ENCODE measurements at regions not wholly inside any gene's neighbourhood (a gene's known extent, or its start where the extent isn't known, plus 50 kb on each side); places are given as distances from the start of the nearest gene placed in this dataset.

GRCh38 chr2:71888751-71889445 is 258.8 kb downstream of the CYP26B1 start:
- H3K79me1 ChIP-seq (ENCODE audit: low read length), result no peaks in the 10 kb centered on the region

GRCh38 chr2:71887196-71887595 is 260.5 kb downstream of the CYP26B1 start:
- no peak overlapping the region for H2BK5ac ChIP-seq (ENCODE audit: low read depth, low read length, poor library complexity)
- H3K4me3 ChIP-seq (ENCODE audit: low read depth, low read length), result no peak overlapping the region

More at GRCh38 chr2:71888751-71889445, 258.8 kb downstream of the CYP26B1 start:
- no peaks in the 10 kb centered on the region for H3K79me2 ChIP-seq (ENCODE audit: control insufficient read depth, insufficient read depth, low read length, poor library complexity)
- H3K27ac ChIP-seq (ENCODE audit: low read depth, low read length), result no peak overlapping the region
- no peak overlapping the region for H2AFZ ChIP-seq (ENCODE audit: insufficient read depth, low read length, poor library complexity)
- H3K4ac ChIP-seq (ENCODE audit: low read depth, low read length), result no peak overlapping the region
- H2BK5ac ChIP-seq (ENCODE audit: low read depth, low read length, poor library complexity), result no peak overlapping the region
- no peaks in the 10 kb centered on the region for H3K36me3 ChIP-seq (ENCODE audit: control insufficient read depth in 1 of 2, insufficient read depth in 2 of 2, low read length in 2 of 2)
- H3K27me3 ChIP-seq (ENCODE audit: insufficient read depth, low read length), result no peaks in the 10 kb centered on the region
- no peak overlapping the region for H4K12ac ChIP-seq (ENCODE audit: low read depth, low read length)
- H4K91ac ChIP-seq (ENCODE audit: low read depth, low read length), result no peak overlapping the region
- no peak overlapping the region for H4K8ac ChIP-seq (ENCODE audit: low read depth, low read length)
- no peak overlapping the region for H3K18ac ChIP-seq (ENCODE audit: low read length)
- DNase-seq, result no peak
- H2BK12ac ChIP-seq (ENCODE audit: low read length), result no peak overlapping the region
- no peak overlapping the region for H2AK5ac ChIP-seq (ENCODE audit: low read length)
- peaks cover 0 to 4% of the 10 kb centered on the region in 2 experiments for H3K4me1 ChIP-seq (ENCODE audit: control insufficient read depth in 1 of 2, insufficient read depth in 2 of 2, low read length in 2 of 2)
- no peaks in the 10 kb centered on the region for H3K9me3 ChIP-seq (ENCODE audit: insufficient read depth, low read depth, low read length)
- WGBS (ENCODE audit: extremely low coverage, insufficient coverage, insufficient read length), result no CpG with 5 or more reads among the region's 4 CpGs
- no peak overlapping the region for H2BK120ac ChIP-seq (ENCODE audit: insufficient read depth, low read length, poor library complexity)
- no peak overlapping the region for H3K14ac ChIP-seq (ENCODE audit: low read length)
- no peak overlapping the region for H3K4me3 ChIP-seq (ENCODE audit: low read depth, low read length)
- no peak overlapping the region for H3K9ac ChIP-seq (ENCODE audit: low read length)
- H3K23ac ChIP-seq (ENCODE audit: low read length), result no peak overlapping the region
- no peak overlapping the region for H3K4me2 ChIP-seq (ENCODE audit: low read length)

GRCh38 chr2:71886241-71886640 is 261.4 kb downstream of the CYP26B1 start:
- Histone ChIP-seq H3K9me3 (ENCODE audit: insufficient read depth, low read depth, low read length) (no peaks in the 10 kb centered on the region), H3K27me3 (ENCODE audit: insufficient read depth, low read length) (no peaks in the 10 kb centered on the region), H3K36me3 (ENCODE audit: control insufficient read depth in 1 of 2, insufficient read depth in 2 of 2, low read length in 2 of 2) (no peaks in the 10 kb centered on the region), H3K4me1 (ENCODE audit: control insufficient read depth in 1 of 2, insufficient read depth in 2 of 2, low read length in 2 of 2) (peaks cover 6% of the 10 kb centered on the region in 2 experiments), H3K79me2 (ENCODE audit: control insufficient read depth, insufficient read depth, low read length, poor library complexity) (no peaks in the 10 kb centered on the region), H4K91ac (ENCODE audit: low read depth, low read length) (no peak overlapping the region), H3K23ac (ENCODE audit: low read length) (no peak overlapping the region), H3K4me2 (ENCODE audit: low read length) (no peak overlapping the region), H2BK5ac (ENCODE audit: low read depth, low read length, poor library complexity) (no peak overlapping the region), H3K18ac (ENCODE audit: low read length) (no peak overlapping the region), H3K27ac (ENCODE audit: low read depth, low read length) (no peak overlapping the region), H2BK120ac (ENCODE audit: insufficient read depth, low read length, poor library complexity) (no peak overlapping the region), H4K8ac (ENCODE audit: low read depth, low read length) (no peak overlapping the region), H2BK12ac (ENCODE audit: low read length) (no peak overlapping the region), H3K9ac (ENCODE audit: low read length) (no peak overlapping the region), H4K12ac (ENCODE audit: low read depth, low read length) (no peak overlapping the region), H2AK5ac (ENCODE audit: low read length) (no peak overlapping the region), H3K4ac (ENCODE audit: low read depth, low read length) (no peak overlapping the region), H2AFZ (ENCODE audit: insufficient read depth, low read length, poor library complexity) (no peak overlapping the region), H3K79me1 (ENCODE audit: low read length) (peaks cover under 1% of the 10 kb centered on the region), H3K14ac (ENCODE audit: low read length) (no peak overlapping the region), H3K4me3 (ENCODE audit: low read depth, low read length) (no peak overlapping the region)
- no peak for DNase-seq
- no CpG with 5 or more reads among the region's 1 CpG for WGBS (ENCODE audit: extremely low coverage, insufficient coverage, insufficient read length)

More at GRCh38 chr2:71887196-71887595, 260.5 kb downstream of the CYP26B1 start:
- H3K4me1 ChIP-seq (ENCODE audit: control insufficient read depth in 1 of 2, insufficient read depth in 2 of 2, low read length in 2 of 2), result peaks cover 6% of the 10 kb centered on the region in 2 experiments
- no peak overlapping the region for H2AFZ ChIP-seq (ENCODE audit: insufficient read depth, low read length, poor library complexity)
- no peak for DNase-seq
- no peak overlapping the region for H4K12ac ChIP-seq (ENCODE audit: low read depth, low read length)
- H4K8ac ChIP-seq (ENCODE audit: low read depth, low read length), result no peak overlapping the region
- no peak overlapping the region for H3K18ac ChIP-seq (ENCODE audit: low read length)
- no CpG with 5 or more reads among the region's 4 CpGs for WGBS (ENCODE audit: extremely low coverage, insufficient coverage, insufficient read length)
- no peak overlapping the region for H2AK5ac ChIP-seq (ENCODE audit: low read length)
- H3K4ac ChIP-seq (ENCODE audit: low read depth, low read length), result no peak overlapping the region
- no peaks in the 10 kb centered on the region for H3K79me2 ChIP-seq (ENCODE audit: control insufficient read depth, insufficient read depth, low read length, poor library complexity)
- no peak overlapping the region for H2BK120ac ChIP-seq (ENCODE audit: insufficient read depth, low read length, poor library complexity)
- no peak overlapping the region for H3K4me2 ChIP-seq (ENCODE audit: low read length)
- no peak overlapping the region for H3K14ac ChIP-seq (ENCODE audit: low read length)
- no peak overlapping the region for H4K91ac ChIP-seq (ENCODE audit: low read depth, low read length)
- no peaks in the 10 kb centered on the region for H3K79me1 ChIP-seq (ENCODE audit: low read length)
- H3K23ac ChIP-seq (ENCODE audit: low read length), result no peak overlapping the region
- H2BK12ac ChIP-seq (ENCODE audit: low read length), result no peak overlapping the region
- no peak overlapping the region for H3K27ac ChIP-seq (ENCODE audit: low read depth, low read length)
- no peaks in the 10 kb centered on the region for H3K9me3 ChIP-seq (ENCODE audit: insufficient read depth, low read depth, low read length)
- H3K36me3 ChIP-seq (ENCODE audit: control insufficient read depth in 1 of 2, insufficient read depth in 2 of 2, low read length in 2 of 2), result no peaks in the 10 kb centered on the region
- H3K9ac ChIP-seq (ENCODE audit: low read length), result no peak overlapping the region
- no peaks in the 10 kb centered on the region for H3K27me3 ChIP-seq (ENCODE audit: insufficient read depth, low read length)

GRCh38 chr2:71884303-71885042 is 263.2 kb downstream of the CYP26B1 start:
- H3K79me1 ChIP-seq (ENCODE audit: low read length), result peaks cover 4% of the 10 kb centered on the region
- H2AFZ ChIP-seq (ENCODE audit: insufficient read depth, low read length, poor library complexity), result no peak overlapping the region
- no peak overlapping the region for H2AK5ac ChIP-seq (ENCODE audit: low read length)
- no CpG with 5 or more reads among the region's 7 CpGs for WGBS (ENCODE audit: extremely low coverage, insufficient coverage, insufficient read length)
- no peak overlapping the region for H2BK12ac ChIP-seq (ENCODE audit: low read length)
- no peak for DNase-seq
- H3K14ac ChIP-seq (ENCODE audit: low read length), result no peak overlapping the region
- no peak overlapping the region for H3K4me2 ChIP-seq (ENCODE audit: low read length)
- H3K4me3 ChIP-seq (ENCODE audit: low read depth, low read length), result no peak overlapping the region
- peaks cover 13% of the 10 kb centered on the region in 2 experiments for H3K4me1 ChIP-seq (ENCODE audit: control insufficient read depth in 1 of 2, insufficient read depth in 2 of 2, low read length in 2 of 2)
- H3K27me3 ChIP-seq (ENCODE audit: insufficient read depth, low read length), result no peaks in the 10 kb centered on the region
- no peak overlapping the region for H3K9ac ChIP-seq (ENCODE audit: low read length)
- H3K79me2 ChIP-seq (ENCODE audit: control insufficient read depth, insufficient read depth, low read length, poor library complexity), result peaks cover 2% of the 10 kb centered on the region
- no peak overlapping the region for H2BK5ac ChIP-seq (ENCODE audit: low read depth, low read length, poor library complexity)
- H4K91ac ChIP-seq (ENCODE audit: low read depth, low read length), result no peak overlapping the region
- H3K23ac ChIP-seq (ENCODE audit: low read length), result no peak overlapping the region
- no peak overlapping the region for H3K4ac ChIP-seq (ENCODE audit: low read depth, low read length)
- no peaks in the 10 kb centered on the region for H3K36me3 ChIP-seq (ENCODE audit: control insufficient read depth in 1 of 2, insufficient read depth in 2 of 2, low read length in 2 of 2)
- no peak overlapping the region for H3K18ac ChIP-seq (ENCODE audit: low read length)
- H2BK120ac ChIP-seq (ENCODE audit: insufficient read depth, low read length, poor library complexity), result no peak overlapping the region
- no peaks in the 10 kb centered on the region for H3K9me3 ChIP-seq (ENCODE audit: insufficient read depth, low read depth, low read length)
- H4K8ac ChIP-seq (ENCODE audit: low read depth, low read length), result no peak overlapping the region
- no peak overlapping the region for H4K12ac ChIP-seq (ENCODE audit: low read depth, low read length)
- no peak overlapping the region for H3K27ac ChIP-seq (ENCODE audit: low read depth, low read length)
